GM15510 (cell line): ENCODE measurements at regions not wholly inside any gene's neighbourhood (a gene's known extent, or its start where the extent isn't known, plus 50 kb on each side); places are given as distances from the start of the nearest gene placed in this dataset.

ENCODE experiments used
- POLR2A ChIP-seq: IDR thresholded peaks from 3 replicates; pipeline ENCODE4 v1.6.1; 2011; ENCODE audit warnings: borderline replicate concordance; ENCODE audit not compliant: insufficient read length; ENCODE audit errors: extremely low read depth

- TF ChIP-seq POLR2A, result no peak
Measured at GRCh38 chr4:1470816-1471442, 64.7 kb upstream of the NKX1-1 start.

- no peak for TF ChIP-seq POLR2A
Measured at GRCh38 chr4:1470393-1470670, 64.1 kb upstream of the NKX1-1 start.

GRCh38 chr4:1469607-1470392 lies 63.6 kb upstream of the NKX1-1 start:
- no peak for TF ChIP-seq POLR2A

- TF ChIP-seq POLR2A, result no peak
Measured at GRCh38 chr4:1469043-1469442, 62.8 kb upstream of the NKX1-1 start.

- no peak for TF ChIP-seq POLR2A
Measured at GRCh38 chr4:1467581-1468458, 61.6 kb upstream of the NKX1-1 start.

GRCh38 chr4:1466863-1467165 lies 60.6 kb upstream of the NKX1-1 start:
- no peak for TF ChIP-seq POLR2A

- no peak for TF ChIP-seq POLR2A
Measured at GRCh38 chr4:1466034-1466862, 60.0 kb upstream of the NKX1-1 start.

- no peak for TF ChIP-seq POLR2A
Measured at GRCh38 chr4:1465173-1466033, 59.2 kb upstream of the NKX1-1 start.

- TF ChIP-seq POLR2A, result no peak
Measured at GRCh38 chr4:1464581-1465171, 58.4 kb upstream of the NKX1-1 start.

GRCh38 chr4:1463927-1464540 lies 57.8 kb upstream of the NKX1-1 start:
- no peak for TF ChIP-seq POLR2A

- TF ChIP-seq POLR2A, result no peak
Measured at GRCh38 chr4:1463088-1463926, 57.1 kb upstream of the NKX1-1 start.

GRCh38 chr4:1462768-1463075 lies 56.5 kb upstream of the NKX1-1 start:
- no peak for TF ChIP-seq POLR2A
